Erythroblast (primary cell): ENCODE measurements at regions not wholly inside any gene's neighbourhood (a gene's known extent, or its start where the extent isn't known, plus 50 kb on each side); places are given as distances from the start of the nearest gene placed in this dataset.

Experiments used
- GATA1 ChIP-seq: IDR thresholded peaks from 2 replicates; pipeline ENCODE4 v1.6.1; 2011; ENCODE audit warnings: low read depth, mild to moderate bottlenecking, control low read depth, low read length, moderate library complexity
- POLR2A ChIP-seq: IDR thresholded peaks from 2 replicates; pipeline ENCODE4 v1.6.1; 2011; ENCODE audit warnings: mild to moderate bottlenecking, low read length

GRCh38 chr10:70964881-70965280, 76.5 kb upstream of the PCBD1 start:
- TF ChIP-seq POLR2A (no peak), GATA1 (no peak)
